ENCODE measurements at regions not wholly inside any gene's neighbourhood (a gene's known extent, or its start where the extent isn't known, plus 50 kb on each side); places are given as distances from the start of the nearest gene placed in this dataset.

GRCh38 chr7:12456506-12456905 lies 52.8 kb upstream of the VWDE start:
- Mint-ChIP-seq H3K4me1 (no peaks in the 10 kb centered on the region), H3K27ac (no peak overlapping the region), H3K4me3 (no peak overlapping the region), H3K9me3 (no peaks in the 10 kb centered on the region), H3K36me3 (no peaks in the 10 kb centered on the region)
- ATAC-seq (no peak), DNase-seq (ENCODE audit: low spot score in 2 of 2) (no peak)

DNA sequence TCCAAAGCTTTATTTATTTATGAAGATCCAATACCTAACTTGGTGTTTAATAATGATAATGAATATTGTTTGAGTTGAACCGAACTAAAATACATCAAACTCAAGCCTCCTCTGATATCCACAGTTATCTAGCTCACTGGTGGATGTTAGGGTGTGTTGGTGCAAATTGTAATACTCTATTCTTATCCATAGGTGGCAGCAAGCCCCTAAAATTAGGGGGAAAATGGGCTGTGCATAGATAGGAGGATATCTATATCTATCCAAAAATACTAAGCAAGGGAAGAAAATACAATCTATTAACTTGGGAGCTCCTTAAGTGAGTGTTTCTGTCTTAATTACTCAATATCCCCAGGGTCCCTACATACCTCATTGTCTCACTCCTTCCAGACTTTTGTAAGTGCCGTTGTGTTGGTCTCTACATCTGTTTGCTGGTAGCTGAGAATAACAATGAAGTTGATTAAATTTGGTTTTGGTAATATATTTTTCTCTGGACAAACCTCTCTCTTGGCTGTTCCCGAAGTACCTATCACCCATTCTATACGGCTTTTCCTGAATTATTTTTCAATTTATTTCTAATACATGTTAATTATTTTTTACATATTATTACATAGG lies 55.0 kb upstream of the VWDE start:
- DNase-seq (ENCODE audit: low spot score in 2 of 2) (no peak), ATAC-seq (peak; percentile 78)
- Mint-ChIP-seq H3K9me3 (no peaks in the 10 kb centered on the region), H3K36me3 (no peaks in the 10 kb centered on the region), H3K4me1 (no peaks in the 10 kb centered on the region), H3K27ac (no peak overlapping the region), H3K4me3 (no peak overlapping the region)

GRCh38 chr7:12467837-12468236 lies 64.2 kb upstream of the VWDE start:
- H3K4me3 Mint-ChIP-seq: no peak overlapping the region
- no peak overlapping the region for H3K27ac Mint-ChIP-seq
- ATAC-seq (no peak), DNase-seq (ENCODE audit: low spot score in 2 of 2) (no peak)
- no peaks in the 10 kb centered on the region for H3K36me3 Mint-ChIP-seq
- no peaks in the 10 kb centered on the region for H3K9me3 Mint-ChIP-seq
- no peaks in the 10 kb centered on the region for H3K4me1 Mint-ChIP-seq

- no peaks in the 10 kb centered on the region for H3K36me3 Mint-ChIP-seq
- no peak overlapping the region for H3K4me3 Mint-ChIP-seq
- no peaks in the 10 kb centered on the region for H3K4me1 Mint-ChIP-seq
- H3K9me3 Mint-ChIP-seq: no peaks in the 10 kb centered on the region
- H3K27ac Mint-ChIP-seq: no peak overlapping the region
- ATAC-seq (no peak), DNase-seq (ENCODE audit: low spot score in 2 of 2) (no peak)
Observed at GRCh38 chr7:12469568-12469967, 65.9 kb upstream of the VWDE start.

DNA sequence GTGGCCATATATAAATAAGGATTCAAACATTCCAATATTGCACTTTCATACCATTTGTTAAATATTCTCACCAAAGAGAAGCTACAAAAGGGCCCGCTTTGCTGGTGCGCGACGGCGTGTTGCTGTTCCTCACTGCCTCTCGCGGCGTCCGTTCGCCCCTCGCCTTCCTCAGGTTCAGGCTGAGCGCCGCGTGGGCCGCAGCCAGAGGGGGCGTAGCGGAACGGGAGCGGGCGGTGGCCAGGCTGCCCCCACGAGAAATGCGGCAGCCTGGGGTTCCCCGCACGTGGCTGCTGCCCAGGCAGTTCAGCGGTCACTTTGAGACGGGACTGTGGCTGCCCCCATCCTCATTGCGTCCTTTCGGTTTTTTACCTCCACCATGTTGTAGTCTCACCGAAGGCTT lies 67.3 kb upstream of the VWDE start:
- no peak overlapping the region for H3K27ac Mint-ChIP-seq
- H3K9me3 Mint-ChIP-seq: no peaks in the 10 kb centered on the region
- no peak for DNase-seq (ENCODE audit: low spot score in 2 of 2)
- ATAC-seq: no peak
- H3K36me3 Mint-ChIP-seq: no peaks in the 10 kb centered on the region
- H3K4me1 Mint-ChIP-seq: no peaks in the 10 kb centered on the region
- no peak overlapping the region for H3K4me3 Mint-ChIP-seq

GRCh38 chr7:12474035-12474434 lies 70.4 kb upstream of the VWDE start:
- no peak overlapping the region for H3K27ac Mint-ChIP-seq
- ATAC-seq (no peak), DNase-seq (ENCODE audit: low spot score in 2 of 2) (no peak)
- no peaks in the 10 kb centered on the region for H3K4me1 Mint-ChIP-seq
- H3K9me3 Mint-ChIP-seq: no peaks in the 10 kb centered on the region
- H3K36me3 Mint-ChIP-seq: no peaks in the 10 kb centered on the region
- H3K4me3 Mint-ChIP-seq: no peak overlapping the region

- DNase-seq (ENCODE audit: low spot score in 2 of 2) (no peak), ATAC-seq (no peak)
- H3K4me1 Mint-ChIP-seq: no peaks in the 10 kb centered on the region
Observed at GRCh38 chr7:12475362-12476063, 71.8 kb upstream of the VWDE start.

GRCh38 chr7:12477620-12478019 lies 74.0 kb upstream of the VWDE start:
- ATAC-seq (peak; percentile 76), DNase-seq (ENCODE audit: low spot score in 2 of 2) (no peak)
- Mint-ChIP-seq H3K27ac (no peak overlapping the region), H3K4me1 (no peaks in the 10 kb centered on the region), H3K36me3 (no peaks in the 10 kb centered on the region), H3K4me3 (no peak overlapping the region), H3K9me3 (no peaks in the 10 kb centered on the region)

More at GRCh38 chr7:12475362-12476063, 71.8 kb upstream of the VWDE start:
- Mint-ChIP-seq H3K36me3 (no peaks in the 10 kb centered on the region), H3K27ac (no peak overlapping the region), H3K4me3 (no peak overlapping the region), H3K9me3 (no peaks in the 10 kb centered on the region)

- Mint-ChIP-seq H3K4me3 (no peak overlapping the region), H3K36me3 (no peaks in the 10 kb centered on the region), H3K27ac (no peak overlapping the region), H3K9me3 (no peaks in the 10 kb centered on the region), H3K4me1 (no peaks in the 10 kb centered on the region)
- ATAC-seq: peak; percentile 40
- no peak for DNase-seq (ENCODE audit: low spot score in 2 of 2)
Observed at GRCh38 chr7:12481722-12482121, 78.1 kb upstream of the VWDE start.

GRCh38 chr7:12485845-12486244 lies 82.2 kb upstream of the VWDE start:
- Mint-ChIP-seq H3K4me3 (no peak overlapping the region), H3K4me1 (no peaks in the 10 kb centered on the region), H3K9me3 (no peaks in the 10 kb centered on the region), H3K27ac (no peak overlapping the region), H3K36me3 (no peaks in the 10 kb centered on the region)
- no peak for DNase-seq (ENCODE audit: low spot score in 2 of 2)
- ATAC-seq: no peak

GRCh38 chr7:12488341-12488740 lies 82.2 kb upstream of the SCIN start:
- H3K9me3 Mint-ChIP-seq: no peaks in the 10 kb centered on the region
- H3K27ac Mint-ChIP-seq: no peak overlapping the region
- H3K36me3 Mint-ChIP-seq: no peaks in the 10 kb centered on the region
- no peak for DNase-seq (ENCODE audit: low spot score in 2 of 2)
- H3K4me1 Mint-ChIP-seq: no peaks in the 10 kb centered on the region
- no peak overlapping the region for H3K4me3 Mint-ChIP-seq
- ATAC-seq: no peak

GRCh38 chr7:12490107-12490688 lies 80.3 kb upstream of the SCIN start:
- ATAC-seq (no peak), DNase-seq (ENCODE audit: low spot score in 2 of 2) (no peak)
- Mint-ChIP-seq H3K4me1 (no peaks in the 10 kb centered on the region), H3K4me3 (no peak overlapping the region), H3K27ac (no peak overlapping the region), H3K36me3 (no peaks in the 10 kb centered on the region), H3K9me3 (no peaks in the 10 kb centered on the region)

- no peaks in the 10 kb centered on the region for H3K36me3 Mint-ChIP-seq
- H3K27ac Mint-ChIP-seq: no peak overlapping the region
- no peaks in the 10 kb centered on the region for H3K4me1 Mint-ChIP-seq
- H3K9me3 Mint-ChIP-seq: no peaks in the 10 kb centered on the region
- no peak overlapping the region for H3K4me3 Mint-ChIP-seq
- no peak for DNase-seq (ENCODE audit: low spot score in 2 of 2)
- no peak for ATAC-seq
Observed at GRCh38 chr7:12490940-12491339, 79.6 kb upstream of the SCIN start.

GRCh38 chr7:12491526-12491925 lies 79.0 kb upstream of the SCIN start:
- Mint-ChIP-seq H3K9me3 (no peaks in the 10 kb centered on the region), H3K4me3 (no peak overlapping the region), H3K27ac (no peak overlapping the region), H3K4me1 (no peaks in the 10 kb centered on the region), H3K36me3 (no peaks in the 10 kb centered on the region)
- no peak for ATAC-seq
- DNase-seq (ENCODE audit: low spot score in 2 of 2): no peak

GRCh38 chr7:12493407-12493806 lies 77.1 kb upstream of the SCIN start:
- H3K36me3 Mint-ChIP-seq: no peaks in the 10 kb centered on the region
- H3K9me3 Mint-ChIP-seq: no peaks in the 10 kb centered on the region
- H3K4me3 Mint-ChIP-seq: no peak overlapping the region
- ATAC-seq (peak; percentile 60), DNase-seq (ENCODE audit: low spot score in 2 of 2) (no peak)
- H3K4me1 Mint-ChIP-seq: no peaks in the 10 kb centered on the region
- H3K27ac Mint-ChIP-seq: no peak overlapping the region
